Adipocyte (in vitro differentiated cells): ENCODE measurements at regions not wholly inside any gene's neighbourhood (a gene's known extent, or its start where the extent isn't known, plus 50 kb on each side); places are given as distances from the start of the nearest gene placed in this dataset.
A peak's percentile ranks its signal among the peaks of the same experiment; 100 is the strongest.

Experiments
- DNase-seq: peaks from one replicate; pipeline ENCODE4 v3.0.0-alpha.2; 2015; ENCODE audit warnings: low read depth
- H3K27me3 ChIP-seq: replicated peaks from 2 replicates; pipeline ENCODE4 v1.7.0; 2013; ENCODE audit warnings: mild to moderate bottlenecking, low read length, moderate library complexity; ENCODE audit not compliant: control insufficient read depth, insufficient read depth
- H3K36me3 ChIP-seq: 2 replicates; pipeline ENCODE4 v1.7.0; 2013; ENCODE audit warnings: low read length, mild to moderate bottlenecking, moderate library complexity; ENCODE audit not compliant: control insufficient read depth, insufficient read depth, severe bottlenecking
- H3K4me1 ChIP-seq: 2 replicates; pipeline ENCODE4 v1.7.0; 2013; ENCODE audit warnings: mild to moderate bottlenecking, low read length, moderate library complexity; ENCODE audit not compliant: control insufficient read depth, insufficient read depth
- H3K4me3 ChIP-seq: 2 replicates; pipeline ENCODE4 v1.7.0; 2013; ENCODE audit warnings: mild to moderate bottlenecking, low read length, moderate library complexity
- H3K9ac ChIP-seq: 2 replicates; pipeline ENCODE4 v1.7.0; 2013; ENCODE audit warnings: mild to moderate bottlenecking, low read length, moderate library complexity
- H3K9me3 ChIP-seq: 2 replicates; pipeline ENCODE4 v1.7.0; 2013; ENCODE audit warnings: mild to moderate bottlenecking, low read length, moderate library complexity; ENCODE audit not compliant: control insufficient read depth

GRCh38 chr10:65559369-65559768 lies 1366.5 kb upstream of the LRRTM3 start:
- Histone ChIP-seq H3K36me3 (no peaks in the 10 kb centered on the region), H3K9me3 (peaks cover 3% of the 10 kb centered on the region), H3K4me1 (no peaks in the 10 kb centered on the region), H3K4me3 (no peak overlapping the region), H3K9ac (no peak overlapping the region), H3K27me3 (no peaks in the 10 kb centered on the region)
- no peak for DNase-seq

DNA sequence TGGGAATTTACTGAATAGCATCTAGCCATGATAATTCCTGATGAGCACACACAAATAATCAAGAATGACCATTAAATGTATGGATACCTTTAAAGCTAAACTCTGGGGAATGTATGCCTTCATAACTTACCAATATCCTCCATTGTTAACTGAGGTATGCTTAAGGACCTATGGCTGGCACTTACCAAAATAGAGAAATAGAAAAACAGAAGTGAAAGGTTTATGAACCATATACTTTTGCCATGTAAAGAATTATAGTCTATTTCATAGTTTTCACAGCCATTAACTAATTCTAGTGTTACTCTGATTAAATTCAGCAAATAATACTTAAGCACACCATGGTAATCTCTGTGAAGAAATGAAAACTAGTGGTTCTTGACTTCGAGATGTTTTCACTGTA lies 1360.6 kb upstream of the LRRTM3 start:
- H3K36me3 ChIP-seq = no peaks in the 10 kb centered on the region
- H3K4me3 ChIP-seq = no peak overlapping the region
- peaks cover 3% of the 10 kb centered on the region for H3K9me3 ChIP-seq
- no peak for DNase-seq
- no peaks in the 10 kb centered on the region for H3K27me3 ChIP-seq
- H3K9ac ChIP-seq = no peak overlapping the region
- no peaks in the 10 kb centered on the region for H3K4me1 ChIP-seq

- no peaks in the 10 kb centered on the region for H3K36me3 ChIP-seq
- H3K27me3 ChIP-seq = no peaks in the 10 kb centered on the region
- H3K4me3 ChIP-seq = no peak overlapping the region
- H3K4me1 ChIP-seq = no peaks in the 10 kb centered on the region
- no peak overlapping the region for H3K9ac ChIP-seq
- no peak for DNase-seq
- peaks cover 3% of the 10 kb centered on the region for H3K9me3 ChIP-seq
Measured at GRCh38 chr10:65566906-65567305, 1358.9 kb upstream of the LRRTM3 start.

DNA sequence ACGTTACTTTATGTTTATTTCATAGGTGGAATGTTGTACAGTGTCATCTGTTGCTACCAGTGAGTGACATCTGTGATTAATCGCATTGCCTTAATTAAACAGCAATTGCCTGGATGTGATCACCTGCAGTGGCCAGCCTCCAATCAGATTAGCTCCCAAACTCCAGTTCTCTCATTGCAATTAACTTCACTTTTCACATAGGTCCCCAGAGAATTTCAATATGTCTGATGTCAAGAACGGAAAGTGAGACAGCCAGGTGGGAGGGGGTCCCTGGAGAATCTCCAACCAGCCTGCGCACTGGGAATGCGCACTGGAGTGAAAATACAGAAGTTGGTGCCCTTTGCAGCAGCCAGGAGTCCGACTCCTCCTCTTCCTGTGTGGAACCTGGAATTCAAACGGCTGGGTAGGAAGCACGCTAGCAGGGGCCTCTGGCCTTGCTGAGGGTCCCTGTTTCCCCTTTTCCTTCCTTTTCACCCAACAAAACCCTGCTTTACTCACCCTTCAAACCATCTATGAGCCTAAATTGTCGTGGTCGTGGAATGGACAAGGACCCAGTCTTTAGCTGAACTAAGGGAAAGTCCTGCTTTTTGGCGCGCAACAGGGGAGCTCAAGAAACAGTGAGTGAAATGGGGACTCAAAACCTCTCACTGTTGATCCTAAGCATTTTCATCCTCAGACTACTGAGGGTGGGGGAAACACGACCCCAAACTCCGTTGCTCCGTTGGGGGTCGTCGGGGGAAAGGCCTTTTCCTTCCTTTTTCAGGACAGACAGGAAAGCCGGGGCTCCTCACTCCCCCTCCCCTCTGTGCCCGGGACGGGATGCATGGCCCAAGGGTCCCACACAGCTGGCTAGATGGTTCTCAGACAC lies 1355.5 kb upstream of the LRRTM3 start:
- Histone ChIP-seq H3K36me3 (no peaks in the 10 kb centered on the region), H3K9ac (peak overlapping the region; percentile 20), H3K4me1 (no peaks in the 10 kb centered on the region), H3K27me3 (no peaks in the 10 kb centered on the region), H3K9me3 (no peaks in the 10 kb centered on the region), H3K4me3 (peak overlapping the region; percentile 68)
- DNase-seq = no peak

DNA sequence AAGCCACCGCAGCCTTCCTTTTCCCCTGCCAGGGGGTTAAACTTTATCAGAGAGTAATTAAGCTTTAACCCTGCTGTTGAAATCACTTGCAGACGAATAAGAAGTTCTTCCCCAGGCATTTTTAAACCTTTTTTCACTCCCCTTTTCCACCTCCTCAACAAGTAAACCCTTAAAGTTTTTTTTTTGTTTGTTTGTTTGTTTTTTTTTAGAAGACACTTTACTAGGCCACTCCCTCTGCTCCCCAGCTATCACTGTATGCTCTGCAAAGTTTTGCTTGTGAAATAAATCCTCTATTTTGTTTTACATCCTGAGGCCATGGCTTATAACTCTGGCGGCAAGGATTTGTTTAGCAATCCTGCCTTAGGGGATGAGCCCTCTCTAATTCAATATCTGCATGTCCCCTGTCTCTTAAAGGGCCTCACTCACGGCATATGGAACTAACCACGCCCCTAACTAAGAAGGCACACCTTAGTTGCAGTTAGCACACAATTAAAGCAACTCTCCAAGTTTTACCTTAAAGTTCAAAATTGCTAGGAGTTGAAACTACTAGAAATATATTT lies 1354.7 kb upstream of the LRRTM3 start:
- Histone ChIP-seq H3K9me3 (no peaks in the 10 kb centered on the region), H3K9ac (no peak overlapping the region), H3K4me3 (peak overlapping the region; percentile 68), H3K27me3 (no peaks in the 10 kb centered on the region), H3K4me1 (no peaks in the 10 kb centered on the region), H3K36me3 (no peaks in the 10 kb centered on the region)
- DNase-seq = no peak

DNA sequence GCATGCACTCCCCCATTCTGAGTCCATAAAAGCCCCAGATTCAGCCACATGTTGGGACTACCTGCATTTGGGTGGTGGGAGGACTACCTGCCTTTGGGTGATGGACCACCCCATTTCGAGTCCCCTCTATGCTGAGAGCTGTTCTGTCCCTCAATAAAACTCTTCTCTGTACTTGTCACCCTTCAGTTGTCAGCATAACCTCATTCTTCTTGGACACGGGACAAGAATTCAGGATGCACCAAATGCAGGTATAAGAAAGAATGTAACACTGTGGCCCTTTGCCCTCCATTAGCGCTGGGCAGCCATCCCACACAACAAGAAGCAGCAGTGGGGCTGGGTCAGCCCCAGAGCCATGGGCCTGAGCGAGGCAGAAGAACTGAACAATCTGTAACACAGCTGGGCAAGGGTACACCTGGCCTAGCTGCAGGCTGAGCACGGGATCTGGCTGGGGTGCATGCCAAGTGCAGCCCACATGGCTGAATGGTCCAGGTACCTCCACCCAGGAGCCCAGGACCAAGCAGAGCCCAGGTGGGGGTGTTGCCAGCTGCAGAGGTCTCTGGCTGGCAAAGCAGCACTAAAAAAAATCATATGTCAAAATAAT lies 1344.3 kb upstream of the LRRTM3 start:
- DNase-seq = no peak
- Histone ChIP-seq H3K4me3 (no peak overlapping the region), H3K27me3 (no peaks in the 10 kb centered on the region), H3K9me3 (peaks cover 5% of the 10 kb centered on the region), H3K36me3 (no peaks in the 10 kb centered on the region), H3K4me1 (no peaks in the 10 kb centered on the region), H3K9ac (no peak overlapping the region)

- no peaks in the 10 kb centered on the region for H3K4me1 ChIP-seq
- H3K9me3 ChIP-seq = no peaks in the 10 kb centered on the region
- no peaks in the 10 kb centered on the region for H3K27me3 ChIP-seq
- no peak overlapping the region for H3K4me3 ChIP-seq
- no peaks in the 10 kb centered on the region for H3K36me3 ChIP-seq
- no peak overlapping the region for H3K9ac ChIP-seq
- DNase-seq = no peak
Measured at GRCh38 chr10:65602182-65602865, 1323.5 kb upstream of the LRRTM3 start.

DNA sequence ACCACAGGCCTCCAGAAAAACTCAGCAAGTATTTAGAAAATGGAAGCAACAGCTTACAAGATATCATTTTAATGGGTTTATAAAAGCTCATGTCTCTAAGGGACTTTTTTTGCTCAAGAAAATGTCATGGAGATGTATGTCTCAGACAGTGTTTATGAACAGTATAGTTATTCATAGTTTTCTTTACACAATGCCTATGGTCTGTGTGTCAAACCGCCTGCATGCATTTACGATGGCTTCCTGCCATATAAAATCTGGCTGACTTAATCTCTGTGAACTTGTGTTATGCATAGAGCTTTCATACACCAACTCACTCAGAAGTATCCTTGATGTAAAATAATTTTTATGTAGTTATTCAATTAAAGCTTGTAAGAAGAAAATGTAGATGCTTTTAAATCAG lies 1314.2 kb upstream of the LRRTM3 start:
- no peaks in the 10 kb centered on the region for H3K36me3 ChIP-seq
- DNase-seq = no peak
- no peaks in the 10 kb centered on the region for H3K27me3 ChIP-seq
- no peaks in the 10 kb centered on the region for H3K4me1 ChIP-seq
- no peak overlapping the region for H3K4me3 ChIP-seq
- H3K9me3 ChIP-seq = peaks cover 16% of the 10 kb centered on the region
- no peak overlapping the region for H3K9ac ChIP-seq

- Histone ChIP-seq H3K36me3 (no peaks in the 10 kb centered on the region), H3K4me1 (no peaks in the 10 kb centered on the region), H3K4me3 (no peak overlapping the region), H3K9me3 (peaks cover 14% of the 10 kb centered on the region), H3K9ac (no peak overlapping the region), H3K27me3 (no peaks in the 10 kb centered on the region)
- DNase-seq = no peak
Measured at GRCh38 chr10:65614956-65615565, 1310.8 kb upstream of the LRRTM3 start.

GRCh38 chr10:65618126-65618525 lies 1307.7 kb upstream of the LRRTM3 start:
- no peak for DNase-seq
- no peak overlapping the region for H3K4me3 ChIP-seq
- no peaks in the 10 kb centered on the region for H3K4me1 ChIP-seq
- no peaks in the 10 kb centered on the region for H3K27me3 ChIP-seq
- H3K9ac ChIP-seq = no peak overlapping the region
- H3K36me3 ChIP-seq = no peaks in the 10 kb centered on the region
- peaks cover 14% of the 10 kb centered on the region for H3K9me3 ChIP-seq
